ENCODE measurements at regions not wholly inside any gene's neighbourhood (a gene's known extent, or its start where the extent isn't known, plus 50 kb on each side); places are given as distances from the start of the nearest gene placed in this dataset.

DNA sequence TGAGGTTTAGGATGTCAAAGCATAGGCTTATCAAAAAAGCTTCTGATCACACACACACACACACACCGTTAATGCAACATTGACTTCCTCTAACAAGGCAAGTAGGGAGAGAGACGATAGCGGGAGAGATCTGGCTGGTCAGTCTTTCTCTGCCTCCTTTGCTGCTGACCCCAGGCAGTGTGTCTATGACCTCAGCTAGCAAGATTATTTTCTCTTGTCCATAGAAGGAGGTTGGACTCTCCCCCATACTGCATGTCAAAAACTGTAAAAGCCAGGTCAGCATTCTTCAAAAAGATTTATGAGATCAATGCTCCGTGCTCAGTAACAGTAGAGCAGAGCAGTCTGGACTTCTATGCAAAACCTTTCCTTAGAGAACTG, 63.5 kb upstream of the PGM2 start:
- TF ChIP-seq, protein P1, sequence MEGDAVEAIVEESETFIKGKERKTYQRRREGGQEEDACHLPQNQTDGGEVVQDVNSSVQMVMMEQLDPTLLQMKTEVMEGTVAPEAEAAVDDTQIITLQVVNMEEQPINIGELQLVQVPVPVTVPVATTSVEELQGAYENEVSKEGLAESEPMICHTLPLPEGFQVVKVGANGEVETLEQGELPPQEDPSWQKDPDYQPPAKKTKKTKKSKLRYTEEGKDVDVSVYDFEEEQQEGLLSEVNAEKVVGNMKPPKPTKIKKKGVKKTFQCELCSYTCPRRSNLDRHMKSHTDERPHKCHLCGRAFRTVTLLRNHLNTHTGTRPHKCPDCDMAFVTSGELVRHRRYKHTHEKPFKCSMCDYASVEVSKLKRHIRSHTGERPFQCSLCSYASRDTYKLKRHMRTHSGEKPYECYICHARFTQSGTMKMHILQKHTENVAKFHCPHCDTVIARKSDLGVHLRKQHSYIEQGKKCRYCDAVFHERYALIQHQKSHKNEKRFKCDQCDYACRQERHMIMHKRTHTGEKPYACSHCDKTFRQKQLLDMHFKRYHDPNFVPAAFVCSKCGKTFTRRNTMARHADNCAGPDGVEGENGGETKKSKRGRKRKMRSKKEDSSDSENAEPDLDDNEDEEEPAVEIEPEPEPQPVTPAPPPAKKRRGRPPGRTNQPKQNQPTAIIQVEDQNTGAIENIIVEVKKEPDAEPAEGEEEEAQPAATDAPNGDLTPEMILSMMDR (IDR thresholded peaks at IDR 0.05; ENCODE audit: low read depth, low read length): no peak
- no peak for DNase-seq (ENCODE audit: low read depth, low spot score)
- in situ Hi-C loops (cut with HindIII; ENCODE audit: low sequenced_read_pairs): no loop called here
- H3K4me3 ChIP-seq (ENCODE audit: low read depth, low read length): no peak overlapping the region

DNA sequence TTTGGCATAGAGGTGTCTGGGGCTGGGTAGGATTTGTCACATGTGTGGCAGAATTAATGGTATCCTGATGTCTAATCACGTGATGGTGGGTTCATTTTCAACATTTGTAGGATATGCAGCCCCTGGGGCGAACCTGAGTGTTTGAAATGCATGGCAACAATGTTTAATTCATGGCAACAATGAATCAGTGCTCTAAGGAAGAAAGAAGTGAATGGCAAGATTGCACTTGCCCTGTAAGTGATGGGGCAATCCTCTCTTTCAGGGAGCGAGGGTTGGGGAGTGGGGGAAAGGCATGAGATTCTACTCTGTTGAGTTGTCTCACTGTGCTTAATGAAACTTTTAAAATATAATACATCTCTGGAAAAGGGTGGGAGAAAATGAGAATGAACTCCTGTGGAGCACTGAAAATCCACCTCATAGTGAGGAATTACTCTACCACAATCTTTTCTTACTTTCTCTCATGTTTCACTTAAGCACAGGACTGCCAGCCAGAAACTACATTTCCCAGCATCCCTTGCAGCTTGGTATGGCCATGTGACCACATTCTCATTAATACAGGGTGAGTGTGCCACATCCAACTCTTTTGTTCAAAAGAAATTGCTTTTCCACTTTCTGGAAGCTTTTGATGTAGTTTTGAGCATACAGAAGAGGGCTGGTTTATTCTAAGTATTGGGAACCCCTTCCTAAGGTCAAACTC, 64.0 kb upstream of the PGM2 start:
- in situ Hi-C loops (cut with HindIII; ENCODE audit: low sequenced_read_pairs): no loop called here
- no peak for DNase-seq (ENCODE audit: low read depth, low spot score)
- TF ChIP-seq, protein P1 (IDR thresholded peaks at IDR 0.05; ENCODE audit: low read depth, low read length): no peak
- H3K4me3 ChIP-seq (ENCODE audit: low read depth, low read length): no peak overlapping the region

DNA sequence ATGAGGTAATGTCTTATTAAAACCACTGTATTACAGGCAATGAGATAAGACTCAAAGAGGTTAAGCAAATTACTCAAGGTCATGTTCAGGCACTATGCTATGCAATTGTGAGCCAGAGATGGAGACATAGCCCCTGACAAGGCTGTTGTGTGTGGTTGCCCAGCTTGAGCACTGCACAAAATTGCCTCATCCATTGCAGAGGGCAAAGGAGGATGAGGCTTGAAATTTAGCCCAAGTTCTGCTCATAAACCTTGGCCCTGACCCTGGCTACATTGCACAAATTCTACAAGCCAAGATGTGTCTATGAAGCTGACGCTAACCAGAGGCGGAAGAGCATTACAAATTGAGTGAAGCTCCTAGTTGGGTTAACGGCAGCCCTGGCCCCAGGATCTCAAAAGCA, 65.6 kb upstream of the PGM2 start:
- in situ Hi-C loops (cut with HindIII; ENCODE audit: low sequenced_read_pairs): no loop called here
- no peak for DNase-seq (ENCODE audit: low read depth, low spot score)
- no peak overlapping the region for H3K4me3 ChIP-seq (ENCODE audit: low read depth, low read length)
- TF ChIP-seq, protein P1 (IDR thresholded peaks at IDR 0.05; ENCODE audit: low read depth, low read length): no peak

DNA sequence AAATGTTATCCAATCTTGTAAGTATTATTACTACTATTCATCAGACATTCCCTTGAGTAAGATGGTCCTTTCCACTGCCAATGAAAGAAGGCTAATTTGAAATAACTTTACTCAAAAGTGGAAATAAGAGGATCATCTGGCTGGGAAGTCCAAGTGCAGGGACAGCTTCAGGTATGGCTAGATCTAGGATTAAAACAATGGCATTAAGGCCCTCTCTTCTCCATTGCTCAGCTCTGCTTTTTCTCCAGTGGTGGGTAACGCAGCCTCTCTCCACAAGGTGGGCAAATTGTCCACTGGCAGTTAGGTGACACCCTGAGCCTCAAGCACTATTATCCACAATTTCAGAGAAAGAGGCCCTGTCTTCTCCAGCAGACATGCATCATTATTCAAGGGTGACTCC, 66.7 kb upstream of the PGM2 start:
- DNase-seq (ENCODE audit: low read depth, low spot score): no peak
- TF ChIP-seq, protein P1 (IDR thresholded peaks at IDR 0.05; ENCODE audit: low read depth, low read length): no peak
- in situ Hi-C loops (cut with HindIII; ENCODE audit: low sequenced_read_pairs): no loop called here
- no peak overlapping the region for H3K4me3 ChIP-seq (ENCODE audit: low read depth, low read length)

DNA sequence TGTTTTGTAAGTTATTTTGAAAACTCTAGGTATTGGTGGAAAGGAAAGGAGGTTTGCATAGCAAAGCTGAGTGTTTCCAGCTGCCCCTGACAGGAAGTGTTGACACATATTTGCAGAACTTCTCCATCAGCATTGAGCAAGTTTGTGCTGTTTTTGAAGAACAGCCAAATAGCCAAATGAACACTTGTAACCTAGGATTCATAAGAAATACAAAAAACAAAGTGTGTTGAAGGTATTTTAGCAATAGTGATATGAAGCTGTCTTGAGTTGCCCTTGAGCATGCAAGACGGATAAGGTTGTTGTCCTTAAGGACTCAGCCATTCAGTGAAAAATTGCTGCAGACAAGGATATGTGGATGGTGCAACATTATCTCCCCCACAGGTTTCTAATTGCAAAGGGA, 68.3 kb upstream of the PGM2 start:
- TF ChIP-seq, protein P1 (IDR thresholded peaks at IDR 0.05; ENCODE audit: low read depth, low read length): no peak
- in situ Hi-C loops (cut with HindIII; ENCODE audit: low sequenced_read_pairs): no loop called here
- peak; percentile 41 for DNase-seq (ENCODE audit: low read depth, low spot score)
- H3K4me3 ChIP-seq (ENCODE audit: low read depth, low read length): no peak overlapping the region

DNA sequence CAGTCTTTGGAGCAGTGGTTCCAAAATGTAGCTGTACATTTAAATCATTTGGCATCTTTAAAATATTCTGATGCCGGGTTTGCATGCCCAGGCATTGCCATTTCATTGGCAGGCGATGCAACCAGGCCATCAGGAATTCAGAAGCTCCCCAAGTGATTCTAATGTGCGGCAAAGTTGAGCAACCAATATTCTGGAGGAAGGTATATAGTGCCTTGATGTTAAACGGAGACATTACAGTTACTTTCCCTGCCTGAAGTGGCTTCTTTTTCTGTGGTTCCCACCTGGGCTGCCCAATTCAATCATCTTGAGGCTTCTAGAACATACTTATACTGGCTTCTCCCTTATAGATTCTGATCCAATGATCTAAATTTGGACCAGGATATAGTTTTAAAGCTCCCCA, 68.7 kb upstream of the PGM2 start:
- in situ Hi-C loops (cut with HindIII; ENCODE audit: low sequenced_read_pairs): no loop called here
- no peak for DNase-seq (ENCODE audit: low read depth, low spot score)
- no peak overlapping the region for H3K4me3 ChIP-seq (ENCODE audit: low read depth, low read length)
- TF ChIP-seq, protein P1 (IDR thresholded peaks at IDR 0.05; ENCODE audit: low read depth, low read length): no peak

Measured in astrocyte of the spinal cord (primary cell).